Left lung (tissue), 4 donors: ENCODE measurements at regions not wholly inside any gene's neighbourhood (a gene's known extent, or its start where the extent isn't known, plus 50 kb on each side); places are given as distances from the start of the nearest gene placed in this dataset.
A peak's percentile ranks its signal among the peaks of the same experiment; 100 is the strongest.
"Not testable (repeated sequence)": the region's sequence is repeated elsewhere in the genome, so short reads cannot be mapped to it uniquely, and the experiment has no call there.

ENCODE experiments used
- ATAC-seq: fragments of 200-7000 bp; cut with Tn5 transposase; one replicate; pipeline ENCODE4 v1.9.1; 2020; ENCODE audit warnings: moderate library complexity
- DNase-seq, 4 donors: peaks; one replicate each; pipeline ENCODE4 v3.0.0-alpha.2; 2013 to 2020
- H3K27ac ChIP-seq, 2 donors: fragments of 200-600 bp; sonication (generic) in 1 of 2; one replicate each; pipeline versions ENCODE4 v1.5.0 to v1.8.0; 2020 to 2021
- H3K27me3 ChIP-seq, 2 donors: fragments of 200-600 bp; sonication (generic) in 1 of 2; one replicate each; pipeline versions ENCODE4 v1.5.0 to v1.8.0; 2020 to 2021
- H3K36me3 ChIP-seq, 2 donors: fragments of 200-600 bp; sonication (generic) in 1 of 2; one replicate each; pipeline versions ENCODE4 v1.5.0 to v1.8.0; 2020 to 2021
- H3K4me1 ChIP-seq, 2 donors: fragments of 200-600 bp; one replicate each; pipeline ENCODE4 v1.8.0; 2021
- H3K4me3 ChIP-seq, 2 donors: fragments of 200-600 bp; sonication (generic) in 1 of 2; one replicate each; pipeline versions ENCODE4 v1.5.0 to v1.8.0; 2020 to 2021; ENCODE audit warnings: mild to moderate bottlenecking in 1 of 2
- H3K9me3 ChIP-seq, 2 donors: fragments of 200-600 bp; sonication (generic) in 1 of 2; one replicate each; pipeline versions ENCODE4 v1.5.0 to v1.8.0; 2020 to 2021
- CTCF ChIP-seq, 2 donors: fragments of 200-600 bp; sonication (generic) in 1 of 2; IDR thresholded peaks; one replicate each; pipeline versions ENCODE4 v1.5.0 to v1.8.0; 2021; ENCODE audit warnings: antibody characterized with exemption in 2 of 2
- intact Hi-C, 2 donors: fragments of 100-400 bp; cut with DNase I; formaldehyde crosslinking; loops; one replicate each; pipeline versions ENCODE4 v1.11.2 to v1.14.2; 2022
- donor health status: DM: no; HTN: yes; CAD: no.
- donor health status: DM: no; HTN: no; CAD: no.

- intact Hi-C loops: no loop called here
- no peak overlapping the region for H3K4me3 ChIP-seq
- H3K27me3 ChIP-seq: no peaks in the 10 kb centered on the region
- H3K36me3 ChIP-seq: no peaks in the 10 kb centered on the region
- TF ChIP-seq CTCF (IDR thresholded peaks at IDR 0.05): no peak
- H3K9me3 ChIP-seq: no peaks in the 10 kb centered on the region
- no peak for ATAC-seq
- H3K4me1 ChIP-seq: no peaks in the 10 kb centered on the region
- DNase-seq: no peak
- no peak overlapping the region for H3K27ac ChIP-seq
Measured at GRCh38 chr10:81725851-81726250, 149.1 kb upstream of the NRG3 start.

GRCh38 chr10:81728692-81729091 is 146.3 kb upstream of the NRG3 start:
- H3K9me3 ChIP-seq: peaks cover 0 to 2% of the 10 kb centered on the region in 2 donors
- no peaks in the 10 kb centered on the region for H3K36me3 ChIP-seq
- no peak for TF ChIP-seq CTCF (IDR thresholded peaks at IDR 0.05)
- no peak overlapping the region for H3K4me3 ChIP-seq
- ATAC-seq (no peak), DNase-seq (no peak)
- H3K27ac ChIP-seq: no peak overlapping the region
- intact Hi-C loops: no loop called here
- H3K4me1 ChIP-seq: no peaks in the 10 kb centered on the region
- no peaks in the 10 kb centered on the region for H3K27me3 ChIP-seq

DNA sequence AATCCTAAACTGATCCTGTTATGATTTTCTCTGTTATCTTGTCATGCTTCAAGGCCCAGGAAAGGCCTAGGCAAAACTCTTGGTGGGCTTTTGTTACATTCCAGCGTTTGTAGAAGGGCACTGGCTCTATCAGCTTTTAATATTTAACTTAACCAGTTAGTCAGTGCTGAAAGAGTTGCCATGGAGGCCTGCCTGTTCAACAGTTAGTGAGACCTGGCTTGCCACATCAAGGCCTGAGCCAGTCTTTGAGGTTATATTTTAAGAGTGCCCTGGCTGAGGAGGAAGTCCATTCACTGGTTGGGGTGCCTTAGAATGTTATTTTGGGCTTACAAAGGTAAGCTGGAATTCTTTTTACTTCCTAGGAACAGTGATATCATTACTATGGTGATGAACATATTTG is 144.1 kb upstream of the NRG3 start:
- DNase-seq: peak in 1 of 4 donors; percentile 10
- intact Hi-C loops: no loop called here
- Histone ChIP-seq H3K27ac (no peak overlapping the region), H3K4me1 (no peaks in the 10 kb centered on the region), H3K36me3 (no peaks in the 10 kb centered on the region), H3K9me3 (peaks cover 0 to 17% of the 10 kb centered on the region in 2 donors), H3K4me3 (no peak overlapping the region), H3K27me3 (no peaks in the 10 kb centered on the region)
- no peak for TF ChIP-seq CTCF (IDR thresholded peaks at IDR 0.05)
- ATAC-seq: no peak

DNA sequence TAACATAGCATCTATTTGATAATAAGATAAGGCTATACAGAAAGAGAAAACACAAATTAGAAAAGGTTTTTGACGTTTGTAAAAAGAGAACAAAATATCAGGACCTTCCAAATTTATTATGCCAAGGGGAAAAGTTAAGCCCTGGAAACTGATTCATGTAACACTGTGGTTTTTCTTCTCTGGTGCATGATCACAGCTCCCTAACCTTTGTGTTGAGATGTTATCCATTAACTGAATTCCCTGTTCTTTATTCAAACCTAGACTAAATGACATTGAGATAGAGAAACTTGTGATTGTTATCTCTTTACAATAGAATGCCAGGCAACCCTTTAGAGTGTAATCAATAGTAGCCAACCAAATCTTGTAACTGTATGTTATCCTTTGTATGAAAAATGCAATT is 141.5 kb upstream of the NRG3 start:
- ATAC-seq (no peak), DNase-seq (no peak)
- Histone ChIP-seq H3K4me1 (no peaks in the 10 kb centered on the region), H3K9me3 (peaks cover 0 to 24% of the 10 kb centered on the region in 2 donors), H3K27me3 (no peaks in the 10 kb centered on the region), H3K27ac (no peak overlapping the region), H3K36me3 (no peaks in the 10 kb centered on the region), H3K4me3 (no peak overlapping the region)
- no peak for TF ChIP-seq CTCF (IDR thresholded peaks at IDR 0.05)
- intact Hi-C loops: no loop called here

DNA sequence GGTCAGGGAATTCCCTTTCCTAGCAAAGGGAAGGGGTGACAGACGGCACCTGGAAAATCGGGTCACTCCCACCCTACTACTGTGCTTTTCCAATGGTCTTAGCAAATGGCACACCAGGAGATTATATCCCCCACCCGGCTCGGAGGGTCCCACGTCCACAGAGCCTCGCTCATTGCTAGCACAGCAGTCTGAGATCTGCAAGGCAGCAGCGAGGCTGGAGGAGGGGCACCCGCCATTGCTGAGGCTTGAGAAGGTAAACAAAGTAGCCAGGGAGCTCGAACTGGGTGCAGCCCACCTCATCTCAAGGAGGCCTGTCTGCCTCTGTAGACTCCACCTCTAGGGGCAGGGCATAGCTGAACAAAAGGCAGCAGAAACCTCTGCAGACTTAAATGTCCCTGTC is 139.8 kb upstream of the NRG3 start:
- ATAC-seq, intact Hi-C loops: not testable (repeated sequence)
- DNase-seq: peak in 1 of 4 donors; percentile 20

GRCh38 chr10:81759111-81759510 is 115.9 kb upstream of the NRG3 start:
- Histone ChIP-seq H3K36me3 (no peaks in the 10 kb centered on the region), H3K27ac (no peak overlapping the region), H3K4me1 (no peaks in the 10 kb centered on the region), H3K4me3 (no peak overlapping the region), H3K27me3 (no peaks in the 10 kb centered on the region), H3K9me3 (peaks cover 0 to 5% of the 10 kb centered on the region in 2 donors)
- no peak for TF ChIP-seq CTCF (IDR thresholded peaks at IDR 0.05)
- intact Hi-C loops: no loop called here
- ATAC-seq (no peak), DNase-seq (no peak)

More for the DNA sequence above, 139.8 kb upstream of the NRG3 start:
- peaks cover 0 to 26% of the 10 kb centered on the region in 2 donors for H3K9me3 ChIP-seq
- H3K36me3 ChIP-seq, H3K27ac ChIP-seq, H3K4me1 ChIP-seq, H3K4me3 ChIP-seq, H3K27me3 ChIP-seq: not testable (repeated sequence)
